ENCODE measurements at regions not wholly inside any gene's neighbourhood (a gene's known extent, or its start where the extent isn't known, plus 50 kb on each side); places are given as distances from the start of the nearest gene placed in this dataset.

GRCh38 chr12:72966684-72967083 is 694.5 kb downstream of the TRHDE start:
- no peak for TF ChIP-seq CTCF (IDR thresholded peaks at IDR 0.05; ENCODE audit: low read depth, low read length, missing input control)
- TF ChIP-seq REST (IDR thresholded peaks at IDR 0.05) = no peak
- no peak for TF ChIP-seq FOXA2 (IDR thresholded peaks at IDR 0.05)
- TF ChIP-seq RXRA (IDR thresholded peaks at IDR 0.05) = no peak
- no peak for TF ChIP-seq JUND (IDR thresholded peaks at IDR 0.05)
- TF ChIP-seq TAF1 (conservative IDR thresholded peaks at IDR 0.05) = no peak
- TF ChIP-seq ZBTB33 (IDR thresholded peaks at IDR 0.05) = no peak
- no peak for TF ChIP-seq HNF4G (IDR thresholded peaks at IDR 0.05)
- TF ChIP-seq FOXA1 (IDR thresholded peaks at IDR 0.05) = no peak
- TF ChIP-seq ATF3 (IDR thresholded peaks at IDR 0.05) = no peak
- TF ChIP-seq MAX (IDR thresholded peaks at IDR 0.05) = no peak
- no peak for TF ChIP-seq RAD21 (IDR thresholded peaks at IDR 0.05)
- no peak for TF ChIP-seq NR2F2 (IDR thresholded peaks at IDR 0.05)
- no peak for TF ChIP-seq HNF4A (conservative IDR thresholded peaks at IDR 0.05)
- no peak for TF ChIP-seq GABPA (IDR thresholded peaks at IDR 0.05 in 1 of 2, conservative IDR thresholded peaks at IDR 0.05 in 1 of 2)
- Histone ChIP-seq H3K9me3 (ENCODE audit: control insufficient read depth in 4 of 4, low read length in 3 of 4) (no peaks in the 10 kb centered on the region), H3K4me3 (ENCODE audit: low read depth in 1 of 3, low read length in 3 of 3) (no peak overlapping the region), H3K27ac (ENCODE audit: low read depth in 1 of 2, low read length in 2 of 2) (no peak overlapping the region), H3K4me1 (ENCODE audit: control insufficient read depth in 4 of 4, insufficient read depth in 4 of 4, low read length in 3 of 4) (no peaks in the 10 kb centered on the region), H3K36me3 (ENCODE audit: control insufficient read depth in 4 of 4, insufficient read depth in 3 of 4, low read depth in 1 of 4, low read length in 3 of 4) (no peaks in the 10 kb centered on the region), H3K27me3 (ENCODE audit: control insufficient read depth in 4 of 4, insufficient read depth in 4 of 4, low read length in 3 of 4) (no peaks in the 10 kb centered on the region), H3K9ac (ENCODE audit: low read depth in 1 of 2, low read length in 2 of 2) (no peak overlapping the region)
- 82% methylated on average over 3 of the region's 3 CpGs for WGBS
- DNase-seq (ENCODE audit: low spot score) = no peak

- Histone ChIP-seq H3K4me3 (ENCODE audit: low read depth in 1 of 3, low read length in 3 of 3) (no peak overlapping the region), H3K4me1 (ENCODE audit: control insufficient read depth in 4 of 4, insufficient read depth in 4 of 4, low read length in 3 of 4) (no peaks in the 10 kb centered on the region), H3K36me3 (ENCODE audit: control insufficient read depth in 4 of 4, insufficient read depth in 3 of 4, low read depth in 1 of 4, low read length in 3 of 4) (no peaks in the 10 kb centered on the region), H3K27ac (ENCODE audit: low read depth in 1 of 2, low read length in 2 of 2) (no peak overlapping the region), H3K9ac (ENCODE audit: low read depth in 1 of 2, low read length in 2 of 2) (no peak overlapping the region), H3K9me3 (ENCODE audit: control insufficient read depth in 4 of 4, low read length in 3 of 4) (peaks cover 0 to 7% (median 3%) of the 10 kb centered on the region in 4 donors), H3K27me3 (ENCODE audit: control insufficient read depth in 4 of 4, insufficient read depth in 4 of 4, low read length in 3 of 4) (no peaks in the 10 kb centered on the region)
- 86% methylated on average over 10 of the region's 10 CpGs for WGBS
- no peak for DNase-seq (ENCODE audit: low spot score)
- no peak for TF ChIP-seq JUND (IDR thresholded peaks at IDR 0.05)
- no peak for TF ChIP-seq FOXA2 (IDR thresholded peaks at IDR 0.05)
- TF ChIP-seq RAD21 (IDR thresholded peaks at IDR 0.05) = no peak
- no peak for TF ChIP-seq HNF4A (conservative IDR thresholded peaks at IDR 0.05)
- TF ChIP-seq ZBTB33 (IDR thresholded peaks at IDR 0.05) = no peak
These were observed 702.9 kb downstream of the TRHDE start for GRCh38 chr12:72974954-72975555.
